ENCODE measurements at regions not wholly inside any gene's neighbourhood (a gene's known extent, or its start where the extent isn't known, plus 50 kb on each side); places are given as distances from the start of the nearest gene placed in this dataset.
A peak's percentile ranks its signal among the peaks of the same experiment; 100 is the strongest.

DNA sequence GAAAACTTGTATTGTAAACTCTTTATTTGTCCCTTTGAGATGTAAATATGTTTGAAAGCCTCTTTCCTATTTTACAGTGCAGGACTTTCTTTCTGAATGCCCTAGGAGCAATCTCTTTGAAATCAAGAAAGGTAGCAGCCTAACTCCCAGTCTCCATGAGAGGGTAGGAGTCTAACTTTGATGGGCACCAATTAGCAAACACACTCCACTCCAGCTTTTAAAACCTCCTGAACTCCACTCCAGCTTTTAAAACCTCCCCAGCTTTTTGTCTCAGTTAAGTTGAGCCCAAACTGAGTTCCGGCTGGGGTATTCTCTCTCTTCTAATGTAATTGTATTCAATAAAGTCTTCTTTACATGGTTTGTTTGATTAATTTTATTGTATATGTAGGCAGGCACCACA, 493.7 kb upstream of the CDH7 start:
- no peak overlapping the region for H3K4me3 ChIP-seq (ENCODE audit: low read length)
- H3K9ac ChIP-seq (ENCODE audit: low read length), result no peak overlapping the region
- no peak for TF ChIP-seq EZH2phosphoT487 (IDR thresholded peaks at IDR 0.05; ENCODE audit: low read depth)
- no peak for TF ChIP-seq CTCF (IDR thresholded peaks at IDR 0.05; ENCODE audit: low read depth, low read length)
- H3K4me2 ChIP-seq (ENCODE audit: low read length), result no peak overlapping the region
- H2AFZ ChIP-seq (ENCODE audit: low read depth, low read length), result no peak overlapping the region
- H3K9me3 ChIP-seq (ENCODE audit: insufficient read depth, low read length), result no peaks in the 10 kb centered on the region
- no peak overlapping the region for H3K27ac ChIP-seq (ENCODE audit: low read length)
- no peaks in the 10 kb centered on the region for H3K36me3 ChIP-seq (replicated peaks; ENCODE audit: low read depth, low read length)
- no peaks in the 10 kb centered on the region for H3K4me1 ChIP-seq (ENCODE audit: low read length)
- H3K27me3 ChIP-seq (ENCODE audit: low read depth, low read length), result no peaks in the 10 kb centered on the region
- H3K79me2 ChIP-seq (ENCODE audit: low read length), result no peaks in the 10 kb centered on the region
- no peaks in the 10 kb centered on the region for H4K20me1 ChIP-seq (ENCODE audit: insufficient read depth, low read length)

- Histone ChIP-seq H3K27ac (ENCODE audit: low read length) (no peak overlapping the region), H3K27me3 (ENCODE audit: low read depth, low read length) (no peaks in the 10 kb centered on the region), H3K79me2 (ENCODE audit: low read length) (no peaks in the 10 kb centered on the region), H4K20me1 (ENCODE audit: insufficient read depth, low read length) (no peaks in the 10 kb centered on the region), H3K36me3 (replicated peaks; ENCODE audit: low read depth, low read length) (no peaks in the 10 kb centered on the region), H3K9me3 (ENCODE audit: insufficient read depth, low read length) (no peaks in the 10 kb centered on the region), H3K4me3 (ENCODE audit: low read length) (no peak overlapping the region), H3K4me2 (ENCODE audit: low read length) (no peak overlapping the region), H3K9ac (ENCODE audit: low read length) (no peak overlapping the region), H3K4me1 (ENCODE audit: low read length) (no peaks in the 10 kb centered on the region), H2AFZ (ENCODE audit: low read depth, low read length) (no peak overlapping the region)
- TF ChIP-seq CTCF (IDR thresholded peaks at IDR 0.05; ENCODE audit: low read depth, low read length) (peak; percentile 13; the same call in 1 of the 2 replicates), EZH2phosphoT487 (IDR thresholded peaks at IDR 0.05; ENCODE audit: low read depth) (no peak)
These were observed 495.4 kb upstream of the CDH7 start for GRCh38 chr18:65255417-65255816.

DNA sequence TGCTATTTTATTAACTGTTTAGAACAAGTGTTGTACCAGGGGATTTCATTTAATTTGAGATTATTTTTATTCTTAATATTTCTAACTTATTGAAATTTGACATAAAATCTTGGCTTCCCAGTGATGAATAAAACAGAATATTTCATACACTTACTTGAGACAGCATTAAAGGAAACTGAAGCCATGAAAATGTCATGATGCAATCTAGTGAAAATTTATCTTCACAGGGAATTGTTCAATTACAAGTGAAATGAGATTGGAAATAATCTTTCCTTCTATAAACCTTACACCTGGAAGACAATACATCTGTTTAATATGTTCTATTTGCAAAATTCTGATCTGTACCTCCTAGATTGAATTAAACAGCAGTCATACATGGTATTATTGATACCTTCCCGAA, 511.0 kb upstream of the CDH7 start:
- no peak overlapping the region for H3K27ac ChIP-seq (ENCODE audit: low read length)
- no peak for TF ChIP-seq CTCF (IDR thresholded peaks at IDR 0.05; ENCODE audit: low read depth, low read length)
- TF ChIP-seq EZH2phosphoT487 (IDR thresholded peaks at IDR 0.05; ENCODE audit: low read depth), result no peak
- H2AFZ ChIP-seq (ENCODE audit: low read depth, low read length), result no peak overlapping the region
- H4K20me1 ChIP-seq (ENCODE audit: insufficient read depth, low read length), result no peaks in the 10 kb centered on the region
- H3K9ac ChIP-seq (ENCODE audit: low read length), result no peak overlapping the region
- H3K4me1 ChIP-seq (ENCODE audit: low read length), result peaks cover 3% of the 10 kb centered on the region; the same call in 1 of the 2 replicates
- no peaks in the 10 kb centered on the region for H3K79me2 ChIP-seq (ENCODE audit: low read length)
- H3K9me3 ChIP-seq (ENCODE audit: insufficient read depth, low read length), result no peaks in the 10 kb centered on the region
- no peak overlapping the region for H3K4me2 ChIP-seq (ENCODE audit: low read length)
- H3K4me3 ChIP-seq (ENCODE audit: low read length), result no peak overlapping the region
- H3K27me3 ChIP-seq (ENCODE audit: low read depth, low read length), result no peaks in the 10 kb centered on the region
- H3K36me3 ChIP-seq (replicated peaks; ENCODE audit: low read depth, low read length), result no peaks in the 10 kb centered on the region

DNA sequence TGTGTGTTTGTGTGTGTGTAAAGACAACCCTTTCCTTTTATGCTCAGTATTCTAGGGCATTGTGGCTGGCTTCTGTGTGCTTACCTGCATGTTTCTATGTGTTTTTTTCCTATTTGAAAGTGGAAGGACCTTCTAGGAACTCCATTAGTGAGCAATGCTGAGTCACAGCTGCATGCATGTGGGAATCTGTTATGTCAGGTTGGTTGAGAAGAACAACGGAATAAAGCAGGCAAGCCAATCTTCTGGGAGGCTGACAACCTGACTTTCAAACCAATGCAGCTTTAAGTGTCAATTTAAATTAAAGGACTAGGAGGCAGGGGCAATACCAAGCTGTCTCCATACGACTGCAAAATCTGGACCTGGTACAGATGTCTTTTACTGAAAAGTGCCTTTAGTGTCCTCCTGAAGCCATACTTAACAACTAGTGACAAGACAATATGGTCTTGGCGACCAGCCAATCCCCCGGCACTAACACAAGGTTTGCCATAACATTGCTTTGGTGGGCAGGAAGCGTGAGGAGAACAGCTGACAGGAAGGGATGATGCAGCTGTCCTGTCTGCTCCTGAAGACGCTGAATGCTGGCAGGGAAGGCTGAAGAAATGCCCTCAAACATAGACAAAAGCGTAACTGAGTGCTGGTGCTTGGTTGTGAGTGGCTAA, 514.7 kb upstream of the CDH7 start:
- Histone ChIP-seq H3K36me3 (replicated peaks; ENCODE audit: low read depth, low read length) (no peaks in the 10 kb centered on the region), H4K20me1 (ENCODE audit: insufficient read depth, low read length) (no peaks in the 10 kb centered on the region), H2AFZ (ENCODE audit: low read depth, low read length) (peak overlapping the region; percentile 94), H3K79me2 (ENCODE audit: low read length) (no peaks in the 10 kb centered on the region), H3K27ac (ENCODE audit: low read length) (no peak overlapping the region), H3K4me2 (ENCODE audit: low read length) (peak overlapping the region; percentile 52), H3K9me3 (ENCODE audit: insufficient read depth, low read length) (no peaks in the 10 kb centered on the region), H3K9ac (ENCODE audit: low read length) (no peak overlapping the region), H3K4me3 (ENCODE audit: low read length) (peak overlapping the region; percentile 30), H3K4me1 (ENCODE audit: low read length) (peaks cover 3% of the 10 kb centered on the region; the same call in 1 of the 2 replicates), H3K27me3 (ENCODE audit: low read depth, low read length) (no peaks in the 10 kb centered on the region)
- TF ChIP-seq EZH2phosphoT487 (IDR thresholded peaks at IDR 0.05; ENCODE audit: low read depth), result no peak

Measured in OCI-LY3 (cell line).